Lower lobe of right lung (tissue), 2 donors: ENCODE measurements at regions not wholly inside any gene's neighbourhood (a gene's known extent, or its start where the extent isn't known, plus 50 kb on each side); places are given as distances from the start of the nearest gene placed in this dataset.

Source experiments
- ATAC-seq, 2 donors: fragments of 200-7000 bp; cut with Tn5 transposase; one replicate each; pipeline ENCODE4 v1.9.1; 2020 to 2022; ENCODE audit warnings: mild to moderate bottlenecking in 2 of 2, moderate library complexity in 2 of 2
- DNase-seq: peaks from one replicate; pipeline ENCODE4 v3.0.0-alpha.2; 2020
- H3K27ac ChIP-seq: fragments of 200-600 bp; one replicate; pipeline ENCODE4 v1.8.0; 2022
- H3K27me3 ChIP-seq: fragments of 200-600 bp; one replicate; pipeline ENCODE4 v1.8.0; 2022; ENCODE audit warnings: low read depth
- H3K36me3 ChIP-seq: fragments of 200-600 bp; one replicate; pipeline ENCODE4 v1.8.0; 2022; ENCODE audit warnings: mild to moderate bottlenecking
- H3K4me1 ChIP-seq: fragments of 200-600 bp; one replicate; pipeline ENCODE4 v1.8.0; 2022
- H3K4me3 ChIP-seq: fragments of 200-600 bp; one replicate; pipeline ENCODE4 v1.8.0; 2022; ENCODE audit warnings: mild to moderate bottlenecking
- H3K9me3 ChIP-seq: fragments of 200-600 bp; one replicate; pipeline ENCODE4 v1.8.0; 2022
- CTCF ChIP-seq: fragments of 200-600 bp; IDR thresholded peaks from one replicate; pipeline ENCODE4 v1.8.0; 2022; ENCODE audit warnings: antibody characterized with exemption, mild to moderate bottlenecking
- intact Hi-C: fragments of 100-400 bp; cut with DNase I; formaldehyde crosslinking; loops from one replicate; pipeline ENCODE4 v1.11.0; 2022
- donor health status: DM: no; HTN: yes; CAD: no; lungs with severe emphysema.

- TF ChIP-seq CTCF = no peak
Measured at GRCh38 chr5:90168399-90168798, 241.2 kb downstream of the CETN3 start.

DNA sequence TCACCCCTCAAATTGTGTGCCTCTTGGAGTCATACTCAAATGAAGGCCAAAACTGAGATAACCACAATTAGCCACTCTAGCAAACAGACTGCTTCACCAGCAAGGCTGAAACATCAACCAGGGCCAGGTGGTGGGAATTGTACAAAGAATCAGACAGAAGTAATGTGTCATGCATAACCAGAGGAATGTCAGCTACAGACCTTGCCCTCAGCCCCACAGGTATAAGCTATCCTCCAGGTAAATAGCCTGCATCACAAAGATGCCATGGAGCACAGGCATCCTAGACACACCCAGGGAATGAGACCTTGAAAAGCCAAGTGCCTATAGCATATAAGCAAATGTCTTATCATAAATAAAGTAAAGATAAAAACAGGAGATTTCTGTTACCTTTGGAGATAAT, 242.7 kb downstream of the CETN3 start:
- TF ChIP-seq CTCF = no peak
- H3K9me3 ChIP-seq = no peaks in the 10 kb centered on the region
- DNase-seq (no peak), ATAC-seq (no peak)
- no peak overlapping the region for H3K27ac ChIP-seq
- intact Hi-C loops = no loop called here
- no peaks in the 10 kb centered on the region for H3K4me1 ChIP-seq
- H3K36me3 ChIP-seq = no peaks in the 10 kb centered on the region
- no peak overlapping the region for H3K4me3 ChIP-seq
- no peaks in the 10 kb centered on the region for H3K27me3 ChIP-seq

More at GRCh38 chr5:90168399-90168798, 241.2 kb downstream of the CETN3 start:
- Histone ChIP-seq H3K9me3 (no peaks in the 10 kb centered on the region), H3K4me3 (no peak overlapping the region), H3K27ac (no peak overlapping the region), H3K36me3 (no peaks in the 10 kb centered on the region), H3K27me3 (no peaks in the 10 kb centered on the region), H3K4me1 (no peaks in the 10 kb centered on the region)
- ATAC-seq (no peak), DNase-seq (no peak)
- intact Hi-C loops = no loop called here

DNA sequence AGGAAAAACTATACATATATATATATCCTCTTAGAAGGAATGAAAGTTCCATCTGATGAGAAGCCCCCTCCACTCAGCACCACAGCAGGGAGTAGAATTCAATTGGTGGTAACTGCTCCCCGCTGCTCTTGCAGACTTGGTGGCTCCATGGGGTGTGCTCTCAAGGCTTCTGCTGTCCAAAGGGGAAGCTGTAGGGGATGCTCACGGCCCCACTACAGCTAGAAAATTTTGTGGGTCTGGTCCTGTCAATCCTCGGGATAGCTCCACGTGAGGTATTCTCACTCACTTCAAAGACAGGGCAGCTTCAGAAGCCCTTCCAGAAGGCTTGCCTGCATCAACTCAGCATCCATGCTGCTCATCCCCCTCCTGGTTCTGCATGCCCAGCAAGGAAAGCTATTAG, 247.2 kb downstream of the CETN3 start:
- intact Hi-C loops = no loop called here
- no peaks in the 10 kb centered on the region for H3K36me3 ChIP-seq
- no peaks in the 10 kb centered on the region for H3K4me1 ChIP-seq
- H3K4me3 ChIP-seq = no peak overlapping the region
- DNase-seq = no peak
- H3K9me3 ChIP-seq = no peaks in the 10 kb centered on the region
- no peaks in the 10 kb centered on the region for H3K27me3 ChIP-seq
- no peak overlapping the region for H3K27ac ChIP-seq
- ATAC-seq = no peak
- no peak for TF ChIP-seq CTCF

DNA sequence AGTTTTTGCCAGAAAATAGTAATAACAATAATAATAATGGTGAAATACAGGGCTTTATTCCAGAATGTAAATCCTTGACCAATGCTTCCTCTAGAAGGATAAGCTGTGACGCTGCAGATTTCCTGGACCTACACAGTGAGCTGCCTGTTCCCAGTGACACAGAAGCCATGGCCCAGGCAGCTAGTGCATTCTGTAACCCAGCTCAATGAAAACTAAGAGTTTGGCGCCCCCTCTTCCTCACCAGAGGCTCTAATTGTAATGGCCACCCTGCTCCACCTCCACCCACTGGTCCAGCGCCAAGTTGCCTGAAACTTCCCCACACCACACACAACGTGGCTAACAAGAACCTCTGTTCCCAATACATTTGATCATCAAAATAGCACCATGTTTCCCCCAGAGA, 248.1 kb downstream of the CETN3 start:
- TF ChIP-seq CTCF = peak; percentile 24
- no peaks in the 10 kb centered on the region for H3K9me3 ChIP-seq

DNA sequence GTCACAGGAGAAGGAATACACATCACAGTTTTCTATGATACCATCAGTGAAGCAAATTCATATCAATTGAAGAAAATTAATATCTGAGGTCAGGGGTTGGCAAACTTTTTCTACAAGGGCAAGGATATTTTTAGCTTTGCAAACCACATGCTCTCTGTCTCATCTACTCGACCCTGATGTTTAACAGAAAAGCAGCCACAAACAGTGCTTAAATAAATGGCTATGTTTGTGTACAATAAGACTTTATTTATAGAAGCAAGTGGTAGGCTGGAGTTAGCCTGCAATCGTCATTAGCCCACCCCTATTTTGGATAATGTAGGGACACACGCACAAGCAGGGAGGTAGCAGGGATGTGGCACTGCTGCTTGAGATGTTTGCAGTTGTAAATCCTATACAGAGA, 251.4 kb downstream of the CETN3 start:
- Histone ChIP-seq H3K36me3 (no peaks in the 10 kb centered on the region), H3K4me3 (no peak overlapping the region)

More for the DNA sequence above, 248.1 kb downstream of the CETN3 start:
- Histone ChIP-seq H3K27me3 (no peaks in the 10 kb centered on the region), H3K27ac (no peak overlapping the region), H3K4me3 (no peak overlapping the region), H3K4me1 (no peaks in the 10 kb centered on the region), H3K36me3 (no peaks in the 10 kb centered on the region)
- DNase-seq = peak; percentile 57
- ATAC-seq = peak; percentile 70 to 79
- intact Hi-C loops = no loop called here

More for the DNA sequence above, 251.4 kb downstream of the CETN3 start:
- no peak for TF ChIP-seq CTCF
- ATAC-seq = no peak
- DNase-seq = no peak
- Histone ChIP-seq H3K27me3 (no peaks in the 10 kb centered on the region), H3K4me1 (no peaks in the 10 kb centered on the region), H3K27ac (no peak overlapping the region), H3K9me3 (no peaks in the 10 kb centered on the region)
- intact Hi-C loops = no loop called here
